ENCODE measurements at regions not wholly inside any gene's neighbourhood (a gene's known extent, or its start where the extent isn't known, plus 50 kb on each side); places are given as distances from the start of the nearest gene placed in this dataset.

GRCh38 chr20:36092398-36093024 lies 62.0 kb upstream of the EPB41L1 start:
- H3K4me3 ChIP-seq, result peak overlapping the region; percentile 5 to 67 (median 59)
- no peaks in the 10 kb centered on the region for H3K27me3 ChIP-seq
- H3K36me3 ChIP-seq (replicated peaks in 1 of 2), result no peaks in the 10 kb centered on the region
- peak overlapping the region in 2 of 5 donors; percentile 13 to 72 for H3K27ac ChIP-seq
- WGBS, 4 donors, result 1 to 2% (median 1%) methylated on average over 10 to 87 of the region's 89 CpGs; no CpG with 5 or more reads in 1 of the 4 donors
- no peak for TF ChIP-seq POLR2A (IDR thresholded peaks at IDR 0.05)
- no peak for TF ChIP-seq CTCF (IDR thresholded peaks at IDR 0.05)
- no peaks in the 10 kb centered on the region for H3K9me3 ChIP-seq (replicated peaks in 1 of 3)
- peaks cover 12 to 14% of the 10 kb centered on the region in 2 donors for H3K4me1 ChIP-seq (replicated peaks in 1 of 2)
- intact Hi-C loops (cut with DNase I), result no loop called here
- DNase-seq, result peak in 3 of 7 donors; percentile 33 to 34 (median 34)

- intact Hi-C loops (cut with DNase I), result no loop called here
- no peak for TF ChIP-seq POLR2A (IDR thresholded peaks at IDR 0.05)
- TF ChIP-seq CTCF (IDR thresholded peaks at IDR 0.05), result no peak
- Histone ChIP-seq H3K36me3 (replicated peaks in 1 of 2) (no peaks in the 10 kb centered on the region), H3K9me3 (replicated peaks in 1 of 3) (no peaks in the 10 kb centered on the region), H3K4me1 (replicated peaks in 1 of 2) (peaks cover 12 to 21% of the 10 kb centered on the region in 2 donors), H3K27ac (peak overlapping the region in 1 of 5 donors; percentile 72), H3K27me3 (no peaks in the 10 kb centered on the region), H3K4me3 (peak overlapping the region in 3 of 4 donors; percentile 51 to 67 (median 67))
- 1% methylated on average over 14 to 78 of the region's 78 CpGs for WGBS, 4 donors
- DNase-seq, result peak; percentile 47 to 78 (median 58)
These were observed 61.3 kb upstream of the EPB41L1 start for GRCh38 chr20:36093025-36093803.

GRCh38 chr20:36093804-36094145 lies 60.8 kb upstream of the EPB41L1 start:
- Histone ChIP-seq H3K4me3 (peak overlapping the region in 2 of 4 donors; percentile 51 to 67), H3K36me3 (replicated peaks in 1 of 2) (no peaks in the 10 kb centered on the region), H3K27me3 (no peaks in the 10 kb centered on the region), H3K4me1 (replicated peaks in 1 of 2) (peaks cover 12 to 26% of the 10 kb centered on the region in 2 donors), H3K9me3 (replicated peaks in 1 of 3) (no peaks in the 10 kb centered on the region), H3K27ac (peak overlapping the region in 2 of 5 donors; percentile 32 to 72)
- intact Hi-C loops (cut with DNase I), result no loop called here
- TF ChIP-seq CTCF (IDR thresholded peaks at IDR 0.05) (no peak), POLR2A (IDR thresholded peaks at IDR 0.05) (no peak)
- 0% methylated on average over 2 of the region's 2 CpGs; no CpG with 5 or more reads in 2 of the 4 donors for WGBS, 4 donors
- DNase-seq, result no peak

GRCh38 chr20:36094497-36094896 lies 60.0 kb upstream of the EPB41L1 start:
- no peaks in the 10 kb centered on the region for H3K27me3 ChIP-seq
- H3K27ac ChIP-seq, result peak overlapping the region in 2 of 5 donors; percentile 32 to 72
- DNase-seq, result no peak

More at GRCh38 chr20:36094497-36094896, 60.0 kb upstream of the EPB41L1 start:
- H3K4me1 ChIP-seq (replicated peaks in 1 of 2), result peaks cover 12 to 26% of the 10 kb centered on the region in 2 donors
- intact Hi-C loops (cut with DNase I), result no loop called here
- H3K4me3 ChIP-seq, result peak overlapping the region in 1 of 4 donors; percentile 67
- 52 to 61% (median 55%) methylated on average over 6 of the region's 6 CpGs for WGBS, 4 donors
- H3K36me3 ChIP-seq (replicated peaks in 1 of 2), result no peaks in the 10 kb centered on the region
- TF ChIP-seq CTCF (IDR thresholded peaks at IDR 0.05), result no peak
- TF ChIP-seq POLR2A (IDR thresholded peaks at IDR 0.05), result no peak
- no peaks in the 10 kb centered on the region for H3K9me3 ChIP-seq (replicated peaks in 1 of 3)

Data from adrenal gland (tissue), 9 donors.